Osteoblast (primary cell): ENCODE measurements at regions not wholly inside any gene's neighbourhood (a gene's known extent, or its start where the extent isn't known, plus 50 kb on each side); places are given as distances from the start of the nearest gene placed in this dataset.

ENCODE experiments used
- DNase-seq: peaks from one replicate; pipeline ENCODE4 v3.0.0; 2011; ENCODE audit warnings: low spot score, mixed read lengths; ENCODE audit not compliant: insufficient read length; ENCODE audit errors: missing footprints
- H2AFZ ChIP-seq: 2 replicates; pipeline ENCODE4 v1.6.0; 2011; ENCODE audit warnings: mild to moderate bottlenecking, low read length
- H3K27ac ChIP-seq: 2 replicates; pipeline ENCODE4 v1.5.1; 2011; ENCODE audit warnings: mild to moderate bottlenecking, low read depth, low read length, moderate library complexity
- H3K27me3 ChIP-seq: 2 replicates; pipeline ENCODE4 v1.6.0; 2012; ENCODE audit warnings: mild to moderate bottlenecking, control low read depth, inconsistent platforms, low read length, moderate library complexity; ENCODE audit not compliant: insufficient read depth
- H3K36me3 ChIP-seq: 2 replicates; pipeline ENCODE4 v1.5.1; 2011; ENCODE audit warnings: mild to moderate bottlenecking, low read length, control low read depth, moderate library complexity; ENCODE audit not compliant: insufficient read depth
- H3K4me1 ChIP-seq: 2 replicates; pipeline ENCODE4 v1.5.1; 2011; ENCODE audit warnings: mild to moderate bottlenecking, low read length, control low read depth, moderate library complexity; ENCODE audit not compliant: insufficient read depth
- H3K4me2 ChIP-seq: 2 replicates; pipeline ENCODE4 v1.6.0; 2011; ENCODE audit warnings: mild to moderate bottlenecking, low read length; ENCODE audit not compliant: insufficient read depth
- H3K4me3 ChIP-seq: fragments of 200-600 bp; sonication (generic); 3 replicates; pipeline ENCODE4 v1.5.1; 2012; ENCODE audit warnings: mild to moderate bottlenecking, low read length, inconsistent platforms; ENCODE audit not compliant: insufficient read depth
- H3K79me2 ChIP-seq: 2 replicates; pipeline ENCODE4 v1.6.0; 2012; ENCODE audit warnings: mild to moderate bottlenecking, low read length, control low read depth, inconsistent platforms; ENCODE audit not compliant: insufficient read depth
- H3K9me3 ChIP-seq: 2 replicates; pipeline ENCODE4 v1.5.1; 2011; ENCODE audit warnings: low read depth, low read length, control low read depth
- H4K20me1 ChIP-seq: 2 replicates; pipeline ENCODE4 v1.6.0; 2012; ENCODE audit warnings: mild to moderate bottlenecking, low read length, control low read depth; ENCODE audit not compliant: insufficient read depth
- CTCF ChIP-seq: IDR thresholded peaks from 2 replicates; pipeline ENCODE4 v1.5.1; 2011; ENCODE audit warnings: mild to moderate bottlenecking, low read depth, low read length, moderate library complexity; ENCODE audit errors: extremely low read depth

GRCh38 chr2:45248214-45248613 lies 239.0 kb upstream of the SIX2 start:
- Histone ChIP-seq H3K4me2 (no peak overlapping the region), H4K20me1 (no peaks in the 10 kb centered on the region), H3K4me1 (no peaks in the 10 kb centered on the region), H3K27ac (no peak overlapping the region), H3K27me3 (no peaks in the 10 kb centered on the region), H2AFZ (no peak overlapping the region), H3K79me2 (no peaks in the 10 kb centered on the region), H3K9me3 (no peaks in the 10 kb centered on the region), H3K4me3 (no peak overlapping the region), H3K36me3 (no peaks in the 10 kb centered on the region)
- TF ChIP-seq CTCF, result no peak
- DNase-seq, result no peak

- Histone ChIP-seq H3K27me3 (no peaks in the 10 kb centered on the region), H4K20me1 (no peaks in the 10 kb centered on the region), H3K79me2 (no peaks in the 10 kb centered on the region), H3K36me3 (no peaks in the 10 kb centered on the region), H3K9me3 (no peaks in the 10 kb centered on the region), H3K27ac (no peak overlapping the region), H3K4me1 (peaks cover 26% of the 10 kb centered on the region), H3K4me3 (no peak overlapping the region), H2AFZ (no peak overlapping the region), H3K4me2 (no peak overlapping the region)
- no peak for TF ChIP-seq CTCF
- DNase-seq, result no peak
Observed at GRCh38 chr2:45244928-45245327, 235.7 kb upstream of the SIX2 start.

- H3K36me3 ChIP-seq, result no peaks in the 10 kb centered on the region
- H3K27ac ChIP-seq, result peak overlapping the region; percentile 80
- no peaks in the 10 kb centered on the region for H3K27me3 ChIP-seq
- no peak overlapping the region for H3K4me3 ChIP-seq
- no peak for TF ChIP-seq CTCF
- no peaks in the 10 kb centered on the region for H3K9me3 ChIP-seq
- peak overlapping the region; percentile 13 for H2AFZ ChIP-seq
- peak; percentile 63 for DNase-seq
- H3K4me2 ChIP-seq, result peak overlapping the region; percentile 7
- no peaks in the 10 kb centered on the region for H3K79me2 ChIP-seq
- H4K20me1 ChIP-seq, result no peaks in the 10 kb centered on the region
- H3K4me1 ChIP-seq, result peaks cover 41% of the 10 kb centered on the region
Observed at GRCh38 chr2:45242161-45242741, 233.0 kb upstream of the SIX2 start.

- no peaks in the 10 kb centered on the region for H3K27me3 ChIP-seq
- H3K36me3 ChIP-seq, result no peaks in the 10 kb centered on the region
- peak; percentile 78 for DNase-seq
- peak overlapping the region; percentile 54 for H3K4me2 ChIP-seq
- H3K9me3 ChIP-seq, result no peaks in the 10 kb centered on the region
- peak overlapping the region; percentile 80 for H3K27ac ChIP-seq
- H4K20me1 ChIP-seq, result no peaks in the 10 kb centered on the region
- peaks cover 49% of the 10 kb centered on the region for H3K4me1 ChIP-seq
- no peaks in the 10 kb centered on the region for H3K79me2 ChIP-seq
- no peak overlapping the region for H2AFZ ChIP-seq
- TF ChIP-seq CTCF, result no peak
- H3K4me3 ChIP-seq, result no peak overlapping the region
Observed at GRCh38 chr2:45241061-45241561, 231.9 kb upstream of the SIX2 start.
